Hepatocyte (in vitro differentiated cells): ENCODE measurements at regions not wholly inside any gene's neighbourhood (a gene's known extent, or its start where the extent isn't known, plus 50 kb on each side); places are given as distances from the start of the nearest gene placed in this dataset.
"Not testable (repeated sequence)": the region's sequence is repeated elsewhere in the genome, so short reads cannot be mapped to it uniquely, and the experiment has no call there.

Source experiments
- DNase-seq: peaks from one replicate; pipeline ENCODE4 v3.0.0-alpha.2; 2016; ENCODE audit warnings: low spot score
- H2AFZ ChIP-seq: fragments of 200-600 bp; sonication (generic); 2 replicates; pipeline ENCODE4 v1.6.0; 2016; ENCODE audit warnings: antibody characterized with exemption, mild to moderate bottlenecking
- H3K27ac ChIP-seq: fragments of 200-600 bp; sonication (generic); 2 replicates; pipeline ENCODE4 v1.5.1; 2016; ENCODE audit warnings: mild to moderate bottlenecking
- H3K27me3 ChIP-seq: fragments of 200-600 bp; sonication (generic); 2 replicates; pipeline ENCODE4 v1.6.1; 2016
- H3K36me3 ChIP-seq: fragments of 200-600 bp; sonication (generic); replicated peaks from 2 replicates; pipeline ENCODE4 v1.5.1; 2016; ENCODE audit warnings: low read depth; ENCODE audit not compliant: insufficient read depth
- H3K4me1 ChIP-seq: fragments of 200-600 bp; sonication (generic); 2 replicates; pipeline ENCODE4 v1.5.1; 2016; ENCODE audit warnings: mild to moderate bottlenecking, moderate library complexity; ENCODE audit not compliant: insufficient read depth
- H3K4me2 ChIP-seq: fragments of 200-600 bp; sonication (generic); 2 replicates; pipeline ENCODE4 v1.6.0; 2016
- H3K4me3 ChIP-seq: fragments of 200-600 bp; sonication (generic); 2 replicates; pipeline ENCODE4 v1.5.1; 2016; ENCODE audit warnings: mild to moderate bottlenecking
- H3K79me2 ChIP-seq: fragments of 200-600 bp; sonication (generic); 2 replicates; pipeline ENCODE4 v1.6.0; 2017; ENCODE audit warnings: mild to moderate bottlenecking
- H3K9me2 ChIP-seq: fragments of 200-600 bp; sonication (generic); replicated peaks from 2 replicates; pipeline ENCODE4 v1.6.0; 2017; ENCODE audit warnings: mild to moderate bottlenecking; ENCODE audit not compliant: insufficient read depth
- H3K9me3 ChIP-seq: fragments of 200-600 bp; sonication (generic); 2 replicates; pipeline ENCODE4 v1.5.1; 2016; ENCODE audit warnings: low read depth, mild to moderate bottlenecking
- H4K20me1 ChIP-seq: fragments of 200-600 bp; sonication (generic); 2 replicates; pipeline ENCODE4 v1.6.0; 2016; ENCODE audit warnings: mild to moderate bottlenecking; ENCODE audit not compliant: insufficient read depth, poor library complexity, severe bottlenecking
- CTCF ChIP-seq: fragments of 200-600 bp; sonication (generic); IDR thresholded peaks from 2 replicates; pipeline ENCODE4 v1.5.1; 2016; ENCODE audit warnings: antibody characterized with exemption, mild to moderate bottlenecking; ENCODE audit not compliant: poor library complexity
- EZH2 ChIP-seq: fragments of 200-600 bp; sonication (generic); IDR thresholded peaks from 2 replicates; pipeline ENCODE4 v1.6.1; 2016; ENCODE audit warnings: antibody characterized with exemption, mild to moderate bottlenecking, borderline replicate concordance
- EZH2phosphoT487 ChIP-seq: fragments of 200-600 bp; sonication (generic); IDR thresholded peaks from one replicate; pipeline ENCODE4 v1.6.1; 2018; ENCODE audit warnings: antibody characterized with exemption, mild to moderate bottlenecking, low read depth, moderate library complexity; ENCODE audit not compliant: unreplicated experiment, severe bottlenecking
- WGBS: methylation state at CpG from one replicate; pipeline ENCODE4 v1.1.6; 2016; ENCODE audit warnings: low lambda C conversion rate; ENCODE audit errors: missing lambda C conversion rate; 5-methylcytosine and 5-hydroxymethylcytosine counted together

GRCh38 chr18:49721981-49722380, 91.4 kb downstream of the ACAA2 start:
- WGBS, result 91% methylated on average over 3 of the region's 3 CpGs
- H3K4me2 ChIP-seq, result no peak overlapping the region
- H3K79me2 ChIP-seq, result no peaks in the 10 kb centered on the region
- H2AFZ ChIP-seq, result no peak overlapping the region
- no peaks in the 10 kb centered on the region for H3K27me3 ChIP-seq
- DNase-seq, result no peak
- peak overlapping the region; percentile 20 for H3K27ac ChIP-seq
- no peaks in the 10 kb centered on the region for H3K36me3 ChIP-seq
- H3K4me1 ChIP-seq, result peaks cover 25% of the 10 kb centered on the region
- H4K20me1 ChIP-seq, result no peaks in the 10 kb centered on the region
- TF ChIP-seq EZH2 (no peak), EZH2phosphoT487 (no peak), CTCF (no peak)
- no peaks in the 10 kb centered on the region for H3K9me3 ChIP-seq
- H3K4me3 ChIP-seq, result no peak overlapping the region
- no peaks in the 10 kb centered on the region for H3K9me2 ChIP-seq

GRCh38 chr18:49720944-49721343, 92.4 kb downstream of the ACAA2 start:
- not testable (repeated sequence) for H4K20me1 ChIP-seq, H3K79me2 ChIP-seq, H3K4me3 ChIP-seq, H3K9me2 ChIP-seq, H3K4me2 ChIP-seq, H3K9me3 ChIP-seq, H3K27me3 ChIP-seq, H2AFZ ChIP-seq, H3K27ac ChIP-seq, DNase-seq, H3K36me3 ChIP-seq
- peaks cover 17% of the 10 kb centered on the region for H3K4me1 ChIP-seq
- WGBS, result 83% methylated on average over 3 of the region's 3 CpGs

GRCh38 chr18:49717617-49718016, 95.7 kb downstream of the ACAA2 start:
- no peak overlapping the region for H3K4me2 ChIP-seq
- 91% methylated on average over 3 of the region's 3 CpGs for WGBS

GRCh38 chr18:49716035-49716434, 97.3 kb downstream of the ACAA2 start:
- no peak for DNase-seq
- 62% methylated on average over 6 of the region's 6 CpGs for WGBS
- no peak overlapping the region for H3K4me2 ChIP-seq
- peak overlapping the region; percentile 60 for H2AFZ ChIP-seq
- H3K4me1 ChIP-seq, result no peaks in the 10 kb centered on the region
- no peak overlapping the region for H3K27ac ChIP-seq
- H3K4me3 ChIP-seq, result no peak overlapping the region
- H3K36me3 ChIP-seq, result no peaks in the 10 kb centered on the region
- no peaks in the 10 kb centered on the region for H3K79me2 ChIP-seq
- no peak for TF ChIP-seq CTCF
- no peak for TF ChIP-seq EZH2phosphoT487
- no peak for TF ChIP-seq EZH2
- H3K9me3 ChIP-seq, result no peaks in the 10 kb centered on the region
- no peaks in the 10 kb centered on the region for H4K20me1 ChIP-seq
- H3K9me2 ChIP-seq, result no peaks in the 10 kb centered on the region
- no peaks in the 10 kb centered on the region for H3K27me3 ChIP-seq

More at GRCh38 chr18:49717617-49718016, 95.7 kb downstream of the ACAA2 start:
- DNase-seq, result no peak
- no peaks in the 10 kb centered on the region for H3K27me3 ChIP-seq
- no peaks in the 10 kb centered on the region for H3K79me2 ChIP-seq
- no peaks in the 10 kb centered on the region for H3K9me3 ChIP-seq
- H3K9me2 ChIP-seq, result no peaks in the 10 kb centered on the region
- H2AFZ ChIP-seq, result no peak overlapping the region
- no peak for TF ChIP-seq EZH2
- no peak for TF ChIP-seq CTCF
- TF ChIP-seq EZH2phosphoT487, result no peak
- H3K4me1 ChIP-seq, result no peaks in the 10 kb centered on the region
- H3K36me3 ChIP-seq, result no peaks in the 10 kb centered on the region
- H3K4me3 ChIP-seq, result no peak overlapping the region
- H4K20me1 ChIP-seq, result no peaks in the 10 kb centered on the region
- no peak overlapping the region for H3K27ac ChIP-seq
